ENCODE measurements at regions not wholly inside any gene's neighbourhood (a gene's known extent, or its start where the extent isn't known, plus 50 kb on each side); places are given as distances from the start of the nearest gene placed in this dataset.

GRCh38 chr3:29065211-29065785 lies 215.6 kb upstream of the RBMS3 start:
- ChIA-PET POLR2A (no interaction called here), CTCF (no interaction called here)
- Mint-ChIP-seq H3K27ac (no peak overlapping the region), H3K36me3 (ENCODE audit: low read depth) (no peaks in the 10 kb centered on the region), H3K9me3 (peaks cover 2% of the 10 kb centered on the region), H3K27me3 (no peaks in the 10 kb centered on the region), H3K4me1 (no peaks in the 10 kb centered on the region), H3K4me3 (no peak overlapping the region)
- DNase-seq (no peak), ATAC-seq (ENCODE audit: low read depth) (no peak)
- TF ChIP-seq CTCF (IDR thresholded peaks at IDR 0.05) = no peak
- intact Hi-C loops (cut with micrococcal nuclease) = no loop called here

GRCh38 chr3:29067007-29067406 lies 213.9 kb upstream of the RBMS3 start:
- Mint-ChIP-seq H3K27me3 (no peaks in the 10 kb centered on the region), H3K4me3 (no peak overlapping the region), H3K36me3 (ENCODE audit: low read depth) (no peaks in the 10 kb centered on the region), H3K27ac (no peak overlapping the region), H3K4me1 (no peaks in the 10 kb centered on the region), H3K9me3 (peaks cover 2% of the 10 kb centered on the region)
- TF ChIP-seq CTCF (IDR thresholded peaks at IDR 0.05) = no peak
- ChIA-PET POLR2A (no interaction called here), CTCF (no interaction called here)
- no peak for ATAC-seq (ENCODE audit: low read depth)
- no peak for DNase-seq
- intact Hi-C loops (cut with micrococcal nuclease) = no loop called here

GRCh38 chr3:29070959-29071634 lies 209.8 kb upstream of the RBMS3 start:
- no peaks in the 10 kb centered on the region for H3K4me1 Mint-ChIP-seq
- CTCF ChIA-PET = no interaction called here
- TF ChIP-seq CTCF (IDR thresholded peaks at IDR 0.05) = no peak
- POLR2A ChIA-PET = no interaction called here
- no peaks in the 10 kb centered on the region for H3K27me3 Mint-ChIP-seq
- no peaks in the 10 kb centered on the region for H3K36me3 Mint-ChIP-seq (ENCODE audit: low read depth)
- intact Hi-C loops (cut with micrococcal nuclease) = no loop called here
- H3K9me3 Mint-ChIP-seq = peaks cover 2% of the 10 kb centered on the region
- no peak overlapping the region for H3K4me3 Mint-ChIP-seq
- DNase-seq (no peak), ATAC-seq (ENCODE audit: low read depth) (no peak)
- no peak overlapping the region for H3K27ac Mint-ChIP-seq

- Mint-ChIP-seq H3K4me1 (no peaks in the 10 kb centered on the region), H3K27me3 (no peaks in the 10 kb centered on the region), H3K4me3 (no peak overlapping the region), H3K9me3 (peaks cover 2% of the 10 kb centered on the region), H3K36me3 (ENCODE audit: low read depth) (no peaks in the 10 kb centered on the region), H3K27ac (no peak overlapping the region)
- TF ChIP-seq CTCF (IDR thresholded peaks at IDR 0.05) = no peak
- ChIA-PET POLR2A (no interaction called here), CTCF (no interaction called here)
- intact Hi-C loops (cut with micrococcal nuclease) = no loop called here
- no peak for ATAC-seq (ENCODE audit: low read depth)
- DNase-seq = no peak
Observed at GRCh38 chr3:29072611-29073010, 208.3 kb upstream of the RBMS3 start.

GRCh38 chr3:29077356-29077755 lies 203.5 kb upstream of the RBMS3 start:
- no peak for TF ChIP-seq CTCF (IDR thresholded peaks at IDR 0.05)
- DNase-seq (no peak), ATAC-seq (ENCODE audit: low read depth) (no peak)
- ChIA-PET POLR2A (no interaction called here), CTCF (no interaction called here)
- H3K27ac Mint-ChIP-seq = no peak overlapping the region
- no peaks in the 10 kb centered on the region for H3K4me1 Mint-ChIP-seq
- intact Hi-C loops (cut with micrococcal nuclease) = no loop called here
- H3K36me3 Mint-ChIP-seq (ENCODE audit: low read depth) = no peaks in the 10 kb centered on the region
- peaks cover 4% of the 10 kb centered on the region for H3K9me3 Mint-ChIP-seq
- H3K27me3 Mint-ChIP-seq = no peaks in the 10 kb centered on the region
- no peak overlapping the region for H3K4me3 Mint-ChIP-seq
